BLaER1 (cell line): ENCODE measurements at regions not wholly inside any gene's neighbourhood (a gene's known extent, or its start where the extent isn't known, plus 50 kb on each side); places are given as distances from the start of the nearest gene placed in this dataset.

Experiments
- H3K27ac ChIP-seq: shearing (Covaris generic); formaldehyde crosslinking; 2 replicates; pipeline ENCODE4 v1.8.1; 2022
- H3K27me3 ChIP-seq: shearing (Covaris generic); formaldehyde crosslinking; 2 replicates; pipeline ENCODE4 v1.8.1; 2022
- H3K36me3 ChIP-seq: shearing (Covaris generic); formaldehyde crosslinking; 2 replicates; pipeline ENCODE4 v1.8.1; 2022
- H3K4me1 ChIP-seq: shearing (Covaris generic); formaldehyde crosslinking; 2 replicates; pipeline ENCODE4 v1.8.1; 2022
- H3K4me2 ChIP-seq: shearing (Covaris generic); formaldehyde crosslinking; 2 replicates; pipeline ENCODE4 v1.8.1; 2022
- H3K4me3 ChIP-seq: shearing (Covaris generic); formaldehyde crosslinking; 2 replicates; pipeline ENCODE4 v1.8.1; 2022
- H3K9ac ChIP-seq: shearing (Covaris generic); formaldehyde crosslinking; 2 replicates; pipeline ENCODE4 v1.8.1; 2022
- H3K9me3 ChIP-seq: shearing (Covaris generic); formaldehyde crosslinking; 2 replicates; pipeline ENCODE4 v1.8.1; 2022
- H4K20me1 ChIP-seq: shearing (Covaris generic); formaldehyde crosslinking; 2 replicates; pipeline ENCODE4 v1.8.1; 2022
- Cebpa-rat ChIP-seq: shearing (Covaris generic); IDR thresholded peaks from 2 replicates; pipeline ENCODE4 v1.8.1; 2022

GRCh38 chr2:176514805-176515500, 245.7 kb downstream of the MTX2 start:
- Histone ChIP-seq H3K4me2 (no peak overlapping the region), H3K4me3 (no peak overlapping the region), H3K27ac (no peak overlapping the region), H3K4me1 (peaks cover 14% of the 10 kb centered on the region), H3K9ac (no peak overlapping the region), H3K27me3 (no peaks in the 10 kb centered on the region), H3K9me3 (peaks cover 4% of the 10 kb centered on the region; the same call in 1 of the 2 replicates), H4K20me1 (no peaks in the 10 kb centered on the region), H3K36me3 (no peaks in the 10 kb centered on the region)
- no peak for TF ChIP-seq Cebpa-rat

- Histone ChIP-seq H3K4me3 (no peak overlapping the region), H3K4me2 (peak overlapping the region; percentile 36), H3K27me3 (no peaks in the 10 kb centered on the region), H3K9me3 (no peaks in the 10 kb centered on the region), H4K20me1 (no peaks in the 10 kb centered on the region), H3K36me3 (no peaks in the 10 kb centered on the region), H3K9ac (no peak overlapping the region), H3K4me1 (peaks cover 14% of the 10 kb centered on the region), H3K27ac (no peak overlapping the region)
- no peak for TF ChIP-seq Cebpa-rat
Observed at GRCh38 chr2:176516051-176516602, 246.9 kb downstream of the MTX2 start.

GRCh38 chr2:176518823-176519222, 249.6 kb downstream of the MTX2 start:
- Histone ChIP-seq H3K4me3 (no peak overlapping the region), H4K20me1 (no peaks in the 10 kb centered on the region), H3K27ac (no peak overlapping the region), H3K4me1 (peaks cover 14% of the 10 kb centered on the region), H3K36me3 (no peaks in the 10 kb centered on the region), H3K4me2 (no peak overlapping the region), H3K9me3 (no peaks in the 10 kb centered on the region), H3K9ac (no peak overlapping the region), H3K27me3 (no peaks in the 10 kb centered on the region)
- no peak for TF ChIP-seq Cebpa-rat

DNA sequence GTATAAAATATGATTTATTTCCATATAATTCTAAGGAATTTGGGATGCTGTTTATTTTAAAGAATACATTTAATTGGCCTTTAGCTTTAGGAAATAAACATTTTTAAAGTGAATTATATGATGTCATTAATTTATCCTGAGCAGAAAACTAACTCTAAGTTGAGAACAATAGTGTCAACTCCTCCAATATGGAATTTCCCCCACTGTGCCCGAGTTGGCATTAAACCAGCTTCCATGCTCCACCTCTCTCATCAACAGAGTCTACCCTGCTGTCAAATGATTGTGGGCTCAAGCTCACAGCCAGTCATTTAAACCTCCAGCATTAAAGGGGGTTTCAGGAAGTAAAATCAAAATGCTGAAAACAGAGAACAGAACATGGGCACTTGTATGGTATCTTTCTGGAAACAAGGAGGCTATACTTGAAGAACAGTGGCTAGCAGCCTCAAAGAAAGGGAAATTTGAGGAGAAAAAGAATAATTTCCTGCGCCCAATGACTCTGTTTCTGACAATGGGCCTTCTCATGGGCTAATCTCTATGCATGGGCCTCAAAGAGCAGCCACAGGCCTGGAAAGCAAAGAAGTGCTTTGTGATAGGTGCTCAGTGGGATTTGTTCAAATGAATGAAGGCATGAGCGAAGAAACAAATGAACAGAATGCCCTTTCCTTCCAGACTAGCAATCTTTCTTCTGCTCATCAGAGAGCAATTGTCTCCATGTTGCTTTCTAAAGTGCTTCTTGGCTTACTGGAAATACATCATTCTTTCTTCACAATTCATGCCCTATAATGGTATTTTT, 252.8 kb downstream of the MTX2 start:
- no peaks in the 10 kb centered on the region for H3K4me1 ChIP-seq
- no peak overlapping the region for H3K4me2 ChIP-seq
- H3K36me3 ChIP-seq = no peaks in the 10 kb centered on the region
- no peaks in the 10 kb centered on the region for H3K9me3 ChIP-seq
- H3K9ac ChIP-seq = no peak overlapping the region
- TF ChIP-seq Cebpa-rat = no peak
- no peaks in the 10 kb centered on the region for H4K20me1 ChIP-seq
- H3K27me3 ChIP-seq = no peaks in the 10 kb centered on the region
- H3K4me3 ChIP-seq = no peak overlapping the region
- no peak overlapping the region for H3K27ac ChIP-seq

DNA sequence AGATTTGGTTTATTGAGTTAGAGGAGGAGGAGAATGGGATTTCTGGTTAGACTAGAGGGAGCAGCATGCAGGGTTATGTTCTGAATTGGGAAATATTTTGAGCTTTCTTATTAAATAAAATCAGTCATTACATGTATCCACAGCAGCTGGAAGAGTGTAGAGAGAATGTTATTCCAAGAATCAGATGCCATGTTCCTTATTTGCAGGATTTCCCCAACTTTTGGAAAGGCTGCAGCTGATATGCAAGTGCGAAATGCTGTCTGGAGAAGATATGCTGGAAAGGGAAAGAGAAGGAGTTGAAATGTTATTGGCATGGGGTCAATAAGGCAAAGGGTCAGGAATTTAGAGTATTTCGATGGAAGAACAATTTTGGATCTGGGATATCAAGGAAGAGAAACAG, 255.8 kb downstream of the MTX2 start:
- H3K36me3 ChIP-seq = no peaks in the 10 kb centered on the region
- no peaks in the 10 kb centered on the region for H3K27me3 ChIP-seq
- H4K20me1 ChIP-seq = no peaks in the 10 kb centered on the region
- H3K9ac ChIP-seq = no peak overlapping the region
- no peaks in the 10 kb centered on the region for H3K4me1 ChIP-seq
- H3K4me2 ChIP-seq = no peak overlapping the region
- H3K27ac ChIP-seq = no peak overlapping the region
- no peak for TF ChIP-seq Cebpa-rat
- H3K9me3 ChIP-seq = no peaks in the 10 kb centered on the region
- H3K4me3 ChIP-seq = no peak overlapping the region

DNA sequence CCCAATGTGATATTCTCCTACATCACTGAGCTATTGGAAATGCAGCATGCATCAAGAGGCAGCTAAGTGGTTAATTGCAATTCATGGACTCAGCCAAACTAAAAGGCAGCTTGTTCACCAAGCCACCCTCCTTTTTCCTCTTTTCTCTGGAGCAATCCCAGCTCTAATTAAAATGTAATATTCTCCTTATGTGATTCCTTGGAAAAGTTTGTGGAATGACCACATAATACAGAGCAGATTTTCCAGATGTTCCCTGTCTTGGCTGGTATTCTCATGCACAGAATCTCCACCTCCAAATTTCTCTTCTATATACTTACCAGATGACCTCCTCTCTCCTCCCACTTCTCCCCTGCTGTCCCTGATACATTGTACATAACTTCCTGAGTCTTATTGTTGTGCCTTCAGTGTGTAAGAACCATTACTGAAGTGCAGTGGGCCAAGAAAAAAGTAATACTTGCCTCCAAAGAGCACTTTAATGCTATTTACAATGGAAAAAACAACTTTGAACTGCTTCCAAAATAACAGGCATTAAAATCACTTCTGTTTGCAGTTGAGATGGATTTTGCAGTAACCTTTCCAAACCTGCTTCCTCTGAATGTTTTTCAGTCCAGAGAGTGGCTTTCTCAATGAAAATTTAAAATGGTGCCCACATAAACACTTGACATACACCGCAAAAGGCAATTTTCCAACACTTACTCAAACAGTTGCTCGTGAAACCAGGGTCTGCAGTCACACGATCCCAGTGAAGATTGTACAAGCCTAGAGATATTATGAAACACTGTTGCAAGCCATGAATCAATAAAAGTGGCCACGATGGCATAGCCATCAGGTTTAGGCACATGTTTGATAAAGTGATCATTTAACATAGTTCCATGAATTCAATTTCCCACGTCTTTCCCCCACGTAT, 258.0 kb downstream of the MTX2 start:
- TF ChIP-seq Cebpa-rat = no peak
- H3K27ac ChIP-seq = no peak overlapping the region

DNA sequence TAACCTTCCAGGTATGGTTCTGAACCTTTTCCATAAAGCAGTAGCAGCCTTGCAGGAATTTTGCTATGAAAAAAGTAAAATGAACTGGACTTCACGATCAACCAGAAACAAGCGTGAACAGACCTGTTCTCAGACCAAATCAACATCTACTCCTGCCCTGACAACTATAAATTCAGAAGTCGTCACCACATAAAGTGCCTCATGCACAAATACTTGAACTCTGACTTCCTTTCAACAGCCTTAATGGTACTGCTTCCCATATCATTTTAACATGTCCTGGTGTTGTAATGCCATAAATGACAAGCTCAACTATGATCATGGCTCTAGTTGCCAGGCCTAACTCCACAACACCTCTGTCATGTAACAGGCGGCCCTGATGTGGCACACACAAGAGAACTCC, 262.4 kb downstream of the MTX2 start:
- no peak for TF ChIP-seq Cebpa-rat
- Histone ChIP-seq H3K9me3 (no peaks in the 10 kb centered on the region), H3K4me1 (no peaks in the 10 kb centered on the region), H4K20me1 (no peaks in the 10 kb centered on the region), H3K36me3 (no peaks in the 10 kb centered on the region), H3K4me3 (no peak overlapping the region), H3K27me3 (no peaks in the 10 kb centered on the region), H3K9ac (no peak overlapping the region), H3K4me2 (no peak overlapping the region), H3K27ac (no peak overlapping the region)

More for the DNA sequence above, 258.0 kb downstream of the MTX2 start:
- Histone ChIP-seq H4K20me1 (no peaks in the 10 kb centered on the region), H3K27me3 (no peaks in the 10 kb centered on the region), H3K4me2 (no peak overlapping the region), H3K36me3 (no peaks in the 10 kb centered on the region), H3K4me3 (no peak overlapping the region), H3K4me1 (no peaks in the 10 kb centered on the region), H3K9me3 (no peaks in the 10 kb centered on the region), H3K9ac (no peak overlapping the region)

DNA sequence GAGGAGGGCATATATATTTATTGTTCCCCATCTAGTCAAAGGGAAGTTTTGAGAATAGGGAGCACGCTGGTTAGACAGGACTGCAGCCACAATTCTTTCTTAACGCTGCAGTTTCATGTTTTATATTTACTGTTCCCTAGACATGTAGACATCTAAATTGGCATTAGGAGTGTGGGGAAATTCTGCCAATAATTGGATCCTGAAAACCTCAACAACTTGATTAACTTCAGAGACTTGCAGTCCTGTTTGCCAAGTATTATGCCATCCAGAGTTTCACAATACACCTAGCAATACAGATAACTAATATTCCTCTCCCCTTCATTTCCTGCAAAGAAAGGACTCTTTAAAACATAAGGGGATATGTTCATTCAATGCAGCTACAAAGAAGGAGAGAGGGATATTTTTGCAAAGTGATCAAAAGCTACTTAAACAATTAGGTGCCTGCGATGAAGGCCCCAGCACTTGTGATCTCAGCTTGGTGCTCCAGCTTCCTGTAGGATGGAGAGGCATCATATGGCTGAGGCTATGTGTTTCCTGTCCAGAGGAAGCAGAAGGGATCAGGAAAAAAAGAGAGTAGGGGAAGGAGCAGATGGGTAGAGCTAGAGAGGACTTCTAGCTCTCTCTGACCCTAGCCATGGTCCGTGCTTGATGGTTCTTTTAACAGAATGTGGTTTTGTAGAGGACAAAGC, 264.4 kb downstream of the MTX2 start:
- Histone ChIP-seq H3K4me2 (no peak overlapping the region), H3K9ac (no peak overlapping the region), H3K9me3 (no peaks in the 10 kb centered on the region), H3K4me1 (no peaks in the 10 kb centered on the region), H4K20me1 (no peaks in the 10 kb centered on the region), H3K36me3 (no peaks in the 10 kb centered on the region), H3K27me3 (no peaks in the 10 kb centered on the region), H3K27ac (no peak overlapping the region), H3K4me3 (no peak overlapping the region)
- no peak for TF ChIP-seq Cebpa-rat

DNA sequence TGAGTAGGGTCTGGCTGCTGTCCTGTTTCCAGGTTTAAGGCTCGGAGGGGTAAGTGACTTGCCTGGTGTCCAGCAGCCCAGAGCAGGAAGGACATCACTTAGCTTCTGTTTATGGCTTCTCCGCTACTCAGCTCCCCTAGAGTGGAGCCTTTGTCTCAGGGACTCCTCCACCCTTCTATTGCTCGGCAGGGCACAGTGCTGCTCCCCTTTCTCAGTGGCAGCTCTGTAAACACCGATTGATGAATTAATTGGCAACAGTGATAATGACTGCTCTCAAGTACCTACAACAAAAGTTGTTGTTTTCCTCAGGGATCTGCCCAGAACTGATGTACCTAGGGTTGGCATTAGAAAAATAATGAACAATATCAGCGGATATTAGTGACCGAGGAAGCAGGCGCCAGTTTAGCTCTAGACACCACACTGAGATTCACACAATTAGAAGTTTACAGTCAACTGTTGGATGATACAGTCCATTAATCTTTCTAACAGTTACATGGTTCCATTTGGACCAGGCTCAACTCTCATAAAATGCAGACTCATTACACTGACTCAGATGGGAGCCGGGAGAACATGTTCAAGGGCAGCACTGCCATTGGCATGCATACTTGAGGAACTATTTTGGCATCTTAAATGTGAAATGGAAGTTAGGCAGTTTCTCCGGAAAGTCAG, 265.7 kb downstream of the MTX2 start:
- H3K36me3 ChIP-seq = no peaks in the 10 kb centered on the region
- H4K20me1 ChIP-seq = no peaks in the 10 kb centered on the region
- H3K27ac ChIP-seq = no peak overlapping the region
- H3K9ac ChIP-seq = no peak overlapping the region
- no peak overlapping the region for H3K4me3 ChIP-seq
- H3K9me3 ChIP-seq = no peaks in the 10 kb centered on the region
- no peaks in the 10 kb centered on the region for H3K4me1 ChIP-seq
- H3K27me3 ChIP-seq = no peaks in the 10 kb centered on the region
- TF ChIP-seq Cebpa-rat = no peak
- H3K4me2 ChIP-seq = no peak overlapping the region
